GM18505 (cell line): ENCODE measurements at regions not wholly inside any gene's neighbourhood (a gene's known extent, or its start where the extent isn't known, plus 50 kb on each side); places are given as distances from the start of the nearest gene placed in this dataset.
"Not testable (repeated sequence)": the region's sequence is repeated elsewhere in the genome, so short reads cannot be mapped to it uniquely, and the experiment has no call there.

Source experiments
- ATAC-seq: cut with Tn5 transposase; IDR thresholded peaks from one replicate; pipeline ENCODE4 v1.9.1; 2021; ENCODE audit not compliant: unreplicated experiment
- POLR2A ChIP-seq: IDR thresholded peaks from 4 replicates; pipeline ENCODE4 v1.6.1; 2011; ENCODE audit warnings: borderline replicate concordance; ENCODE audit not compliant: insufficient read depth, insufficient read length; ENCODE audit errors: extremely low read depth

GRCh38 chr1:212514782-212515181 lies 82.1 kb downstream of the NENF start:
- no peak for ATAC-seq
- TF ChIP-seq POLR2A, result no peak

GRCh38 chr1:212515329-212515760 lies 82.6 kb downstream of the NENF start:
- TF ChIP-seq POLR2A, result no peak
- ATAC-seq, result no peak

GRCh38 chr1:212516012-212516411 lies 83.3 kb downstream of the NENF start:
- not testable (repeated sequence) for ATAC-seq

GRCh38 chr1:212518188-212519054 lies 85.7 kb downstream of the NENF start:
- no peak for TF ChIP-seq POLR2A
- no peak for ATAC-seq

- TF ChIP-seq POLR2A, result no peak
- no peak for ATAC-seq
Observed at GRCh38 chr1:212519131-212519530, 86.4 kb downstream of the NENF start.

GRCh38 chr1:212520299-212520698 lies 87.6 kb downstream of the NENF start:
- no peak for ATAC-seq
- no peak for TF ChIP-seq POLR2A

GRCh38 chr1:212520746-212521145 lies 87.8 kb upstream of the ATF3 start:
- ATAC-seq, result no peak

GRCh38 chr1:212525479-212526110 lies 83.0 kb upstream of the ATF3 start:
- no peak for ATAC-seq
- TF ChIP-seq POLR2A, result no peak

More at GRCh38 chr1:212520746-212521145, 87.8 kb upstream of the ATF3 start:
- no peak for TF ChIP-seq POLR2A

- TF ChIP-seq POLR2A, result no peak
- ATAC-seq, result no peak
Observed at GRCh38 chr1:212526111-212526491, 82.5 kb upstream of the ATF3 start.

- TF ChIP-seq POLR2A, result no peak
- no peak for ATAC-seq
Observed at GRCh38 chr1:212528501-212528900, 80.1 kb upstream of the ATF3 start.

GRCh38 chr1:212529211-212529741 lies 79.3 kb upstream of the ATF3 start:
- no peak for ATAC-seq
- no peak for TF ChIP-seq POLR2A

- no peak for TF ChIP-seq POLR2A
- ATAC-seq, result no peak
Observed at GRCh38 chr1:212531267-212531666, 77.3 kb upstream of the ATF3 start.

GRCh38 chr1:212531796-212532195 lies 76.8 kb upstream of the ATF3 start:
- no peak for ATAC-seq
- no peak for TF ChIP-seq POLR2A

GRCh38 chr1:212532469-212533147 lies 76.0 kb upstream of the ATF3 start:
- ATAC-seq, result no peak
- no peak for TF ChIP-seq POLR2A

GRCh38 chr1:212533148-212533517 lies 75.4 kb upstream of the ATF3 start:
- TF ChIP-seq POLR2A, result no peak
- ATAC-seq, result no peak
